Trophoblast cell (in vitro differentiated cells and primary cell): ENCODE measurements at regions not wholly inside any gene's neighbourhood (a gene's known extent, or its start where the extent isn't known, plus 50 kb on each side); places are given as distances from the start of the nearest gene placed in this dataset.

Source experiments
- DNase-seq, 2 donors: peaks; one replicate each; pipeline ENCODE4 v3.0.0-alpha.2; 2016
- H2AFZ ChIP-seq: 2 replicates; pipeline ENCODE4 v1.6.1; 2013; ENCODE audit warnings: low read length, moderate library complexity, mild to moderate bottlenecking; ENCODE audit not compliant: insufficient read depth, poor library complexity
- H2AK5ac ChIP-seq: 2 replicates; pipeline ENCODE4 v1.6.1; 2013; ENCODE audit warnings: mild to moderate bottlenecking, low read length
- H2BK120ac ChIP-seq: 2 replicates; pipeline ENCODE4 v1.6.1; 2013; ENCODE audit warnings: low read length, mild to moderate bottlenecking, moderate library complexity; ENCODE audit not compliant: insufficient read depth, poor library complexity
- H2BK12ac ChIP-seq: 2 replicates; pipeline ENCODE4 v1.6.1; 2013; ENCODE audit warnings: mild to moderate bottlenecking, low read length, moderate library complexity
- H2BK5ac ChIP-seq: 2 replicates; pipeline ENCODE4 v1.6.1; 2013; ENCODE audit warnings: low read length, low read depth, moderate library complexity, mild to moderate bottlenecking; ENCODE audit not compliant: poor library complexity
- H3K14ac ChIP-seq: 2 replicates; pipeline ENCODE4 v1.6.1; 2013; ENCODE audit warnings: mild to moderate bottlenecking, low read length
- H3K18ac ChIP-seq: 2 replicates; pipeline ENCODE4 v1.6.1; 2013; ENCODE audit warnings: mild to moderate bottlenecking, low read length
- H3K23ac ChIP-seq: 2 replicates; pipeline ENCODE4 v1.6.1; 2013; ENCODE audit warnings: low read length
- H3K27ac ChIP-seq: 2 replicates; pipeline ENCODE4 v1.5.1; 2013; ENCODE audit warnings: low read depth, mild to moderate bottlenecking, inconsistent platforms, low read length, moderate library complexity
- H3K27me3 ChIP-seq: 2 replicates; pipeline ENCODE4 v1.6.1; 2013; ENCODE audit warnings: inconsistent platforms, mild to moderate bottlenecking, low read length, moderate library complexity; ENCODE audit not compliant: insufficient read depth
- H3K36me3 ChIP-seq, 2 experiments: 1 replicate in 1 of 2; 2 replicates in 1 of 2; pipeline ENCODE4 v1.6.1; 2013; ENCODE audit warnings: low read length in 2 of 2, mild to moderate bottlenecking in 2 of 2, moderate library complexity in 1 of 2; ENCODE audit not compliant: insufficient read depth in 2 of 2, control insufficient read depth in 1 of 2
- H3K4ac ChIP-seq: 2 replicates; pipeline ENCODE4 v1.6.1; 2013; ENCODE audit warnings: low read depth, mild to moderate bottlenecking, low read length, moderate library complexity
- H3K4me1 ChIP-seq, 2 experiments: 1 replicate in 1 of 2; 2 replicates in 1 of 2; pipeline ENCODE4 v1.6.1; 2013; ENCODE audit warnings: low read length in 2 of 2, mild to moderate bottlenecking in 2 of 2, moderate library complexity in 1 of 2; ENCODE audit not compliant: insufficient read depth in 2 of 2, control insufficient read depth in 1 of 2
- H3K4me2 ChIP-seq: 2 replicates; pipeline ENCODE4 v1.6.1; 2013; ENCODE audit warnings: inconsistent platforms, mild to moderate bottlenecking, low read length, moderate library complexity
- H3K4me3 ChIP-seq: 2 replicates; pipeline ENCODE4 v1.5.1; 2013; ENCODE audit warnings: mild to moderate bottlenecking, low read depth, low read length, inconsistent platforms
- H3K79me1 ChIP-seq: one replicate; pipeline ENCODE4 v1.6.1; 2013; ENCODE audit warnings: low read length
- H3K79me2 ChIP-seq: 2 replicates; pipeline ENCODE4 v1.6.1; 2013; ENCODE audit warnings: low read length, mild to moderate bottlenecking; ENCODE audit not compliant: control insufficient read depth, insufficient read depth, poor library complexity
- H3K9ac ChIP-seq: 2 replicates; pipeline ENCODE4 v1.6.1; 2013; ENCODE audit warnings: mild to moderate bottlenecking, low read length
- H3K9me3 ChIP-seq: 2 replicates; pipeline ENCODE4 v1.6.1; 2013; ENCODE audit warnings: low read depth, mild to moderate bottlenecking, control low read depth, inconsistent platforms, low read length; ENCODE audit not compliant: insufficient read depth
- H4K12ac ChIP-seq: 2 replicates; pipeline ENCODE4 v1.6.1; 2013; ENCODE audit warnings: low read depth, mild to moderate bottlenecking, low read length, moderate library complexity
- H4K8ac ChIP-seq: 2 replicates; pipeline ENCODE4 v1.6.1; 2013; ENCODE audit warnings: low read depth, mild to moderate bottlenecking, low read length, moderate library complexity
- H4K91ac ChIP-seq: one replicate; pipeline ENCODE4 v1.6.1; 2013; ENCODE audit warnings: low read depth, mild to moderate bottlenecking, low read length, moderate library complexity
- WGBS: extraction: QIAGEN DNeasy Blood & Tissue Kit; methylation state at CpG from one replicate; pipeline ENCODE4 v1.1.7; 2013; ENCODE audit warnings: missing lambda C conversion rate; ENCODE audit not compliant: insufficient read length, insufficient coverage; ENCODE audit errors: extremely low coverage; 5-methylcytosine and 5-hydroxymethylcytosine counted together

- H2AFZ ChIP-seq: no peak overlapping the region
- H4K8ac ChIP-seq: no peak overlapping the region
- H3K27ac ChIP-seq: no peak overlapping the region
- H3K4me2 ChIP-seq: no peak overlapping the region
- H2BK12ac ChIP-seq: no peak overlapping the region
- no peaks in the 10 kb centered on the region for H3K4me1 ChIP-seq
- H3K4ac ChIP-seq: no peak overlapping the region
- no peaks in the 10 kb centered on the region for H3K9me3 ChIP-seq
- no peak overlapping the region for H3K4me3 ChIP-seq
- H3K18ac ChIP-seq: no peak overlapping the region
- no peak overlapping the region for H4K12ac ChIP-seq
- no peak overlapping the region for H3K14ac ChIP-seq
- H2AK5ac ChIP-seq: no peak overlapping the region
- no peaks in the 10 kb centered on the region for H3K36me3 ChIP-seq
- DNase-seq: peak; percentile 41 to 50
- peak overlapping the region; percentile 11 for H2BK120ac ChIP-seq
- H3K79me1 ChIP-seq: peaks cover 3% of the 10 kb centered on the region
- H2BK5ac ChIP-seq: no peak overlapping the region
- no peak overlapping the region for H3K9ac ChIP-seq
- H3K23ac ChIP-seq: no peak overlapping the region
- no peak overlapping the region for H4K91ac ChIP-seq
- no peaks in the 10 kb centered on the region for H3K79me2 ChIP-seq
- no CpG with 5 or more reads among the region's 6 CpGs for WGBS
- no peaks in the 10 kb centered on the region for H3K27me3 ChIP-seq
Observed at GRCh38 chr20:11766961-11767360, 150.7 kb upstream of the BTBD3 start.

GRCh38 chr20:11769825-11770224 is 147.9 kb upstream of the BTBD3 start:
- no peak overlapping the region for H3K14ac ChIP-seq
- no peak overlapping the region for H3K27ac ChIP-seq
- H2AFZ ChIP-seq: no peak overlapping the region
- no peak overlapping the region for H3K9ac ChIP-seq
- WGBS: no CpG with 5 or more reads among the region's 3 CpGs
- H3K4ac ChIP-seq: no peak overlapping the region
- H4K91ac ChIP-seq: no peak overlapping the region
- H2BK5ac ChIP-seq: no peak overlapping the region
- no peak overlapping the region for H2BK12ac ChIP-seq
- no peak overlapping the region for H4K8ac ChIP-seq
- no peak overlapping the region for H3K23ac ChIP-seq
- H3K36me3 ChIP-seq: no peaks in the 10 kb centered on the region
- peaks cover 3% of the 10 kb centered on the region for H3K79me1 ChIP-seq
- H3K27me3 ChIP-seq: no peaks in the 10 kb centered on the region
- DNase-seq: no peak
- H2AK5ac ChIP-seq: peak overlapping the region; percentile 49
- H2BK120ac ChIP-seq: no peak overlapping the region
- H3K18ac ChIP-seq: no peak overlapping the region
- no peak overlapping the region for H3K4me2 ChIP-seq
- no peaks in the 10 kb centered on the region for H3K4me1 ChIP-seq
- H3K79me2 ChIP-seq: no peaks in the 10 kb centered on the region
- no peak overlapping the region for H3K4me3 ChIP-seq
- no peaks in the 10 kb centered on the region for H3K9me3 ChIP-seq
- no peak overlapping the region for H4K12ac ChIP-seq

GRCh38 chr20:11772226-11772730 is 145.4 kb upstream of the BTBD3 start:
- H4K8ac ChIP-seq: no peak overlapping the region
- no peak overlapping the region for H2AK5ac ChIP-seq
- H2BK120ac ChIP-seq: no peak overlapping the region
- H2BK12ac ChIP-seq: no peak overlapping the region
- DNase-seq: peak; percentile 80 to 91
- no peak overlapping the region for H3K18ac ChIP-seq
- H3K9ac ChIP-seq: no peak overlapping the region
- H3K27me3 ChIP-seq: no peaks in the 10 kb centered on the region
- no peak overlapping the region for H2AFZ ChIP-seq
- no peaks in the 10 kb centered on the region for H3K9me3 ChIP-seq
- no peak overlapping the region for H3K23ac ChIP-seq
- H3K4me1 ChIP-seq: no peaks in the 10 kb centered on the region
- H3K4me2 ChIP-seq: no peak overlapping the region
- H4K12ac ChIP-seq: no peak overlapping the region
- H3K4ac ChIP-seq: no peak overlapping the region
- H3K36me3 ChIP-seq: no peaks in the 10 kb centered on the region
- no CpG with 5 or more reads among the region's 2 CpGs for WGBS
- H4K91ac ChIP-seq: no peak overlapping the region
- H2BK5ac ChIP-seq: no peak overlapping the region
- H3K14ac ChIP-seq: no peak overlapping the region
- H3K4me3 ChIP-seq: no peak overlapping the region
- no peaks in the 10 kb centered on the region for H3K79me2 ChIP-seq
- H3K79me1 ChIP-seq: peaks cover 3% of the 10 kb centered on the region
- H3K27ac ChIP-seq: peak overlapping the region; percentile 70

- H3K4ac ChIP-seq: no peak overlapping the region
- no peak overlapping the region for H2AFZ ChIP-seq
- H3K23ac ChIP-seq: no peak overlapping the region
- no peaks in the 10 kb centered on the region for H3K27me3 ChIP-seq
- no peak overlapping the region for H4K91ac ChIP-seq
- H3K4me3 ChIP-seq: no peak overlapping the region
- WGBS: no CpG with 5 or more reads among the region's 2 CpGs
- no peaks in the 10 kb centered on the region for H3K79me2 ChIP-seq
- H3K9me3 ChIP-seq: no peaks in the 10 kb centered on the region
- H3K36me3 ChIP-seq: no peaks in the 10 kb centered on the region
- peaks cover 0 to 4% of the 10 kb centered on the region in 2 experiments for H3K4me1 ChIP-seq
- no peak overlapping the region for H3K14ac ChIP-seq
- no peak overlapping the region for H2BK5ac ChIP-seq
- no peak overlapping the region for H3K27ac ChIP-seq
- H2BK120ac ChIP-seq: no peak overlapping the region
- no peak overlapping the region for H4K12ac ChIP-seq
- H2BK12ac ChIP-seq: no peak overlapping the region
- no peak for DNase-seq
- no peak overlapping the region for H3K9ac ChIP-seq
- no peaks in the 10 kb centered on the region for H3K79me1 ChIP-seq
- no peak overlapping the region for H3K18ac ChIP-seq
- no peak overlapping the region for H4K8ac ChIP-seq
- H2AK5ac ChIP-seq: no peak overlapping the region
- H3K4me2 ChIP-seq: no peak overlapping the region
Observed at GRCh38 chr20:11776687-11777086, 141.0 kb upstream of the BTBD3 start.
